ENCODE measurements at regions not wholly inside any gene's neighbourhood (a gene's known extent, or its start where the extent isn't known, plus 50 kb on each side); places are given as distances from the start of the nearest gene placed in this dataset.

DNA sequence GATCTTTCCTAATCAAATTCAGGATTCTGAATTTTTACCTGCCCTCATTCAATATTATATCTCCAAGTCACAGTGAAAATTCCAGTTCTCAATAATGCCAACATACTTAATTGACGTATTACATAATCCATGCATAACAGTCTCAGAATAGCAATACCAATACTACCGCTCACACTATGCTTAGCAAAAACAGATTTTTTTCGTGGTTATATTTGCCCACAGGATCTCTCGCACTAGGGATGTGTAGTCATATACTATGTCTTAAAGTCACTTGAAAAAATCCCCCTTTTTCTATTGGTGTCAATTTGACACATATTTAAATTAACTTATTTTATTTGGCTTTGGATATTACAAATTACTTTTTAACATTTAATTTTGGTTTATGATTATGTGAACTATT, 323.1 kb upstream of the SLC35B3 start:
- TF ChIP-seq POLR2AphosphoS5 (IDR thresholded peaks at IDR 0.05; ENCODE audit: low read depth, low read length) (no peak), TAF1 (IDR thresholded peaks at IDR 0.05; ENCODE audit: borderline replicate concordance, insufficient read depth, low read length) (no peak)

Measured in PFSK-1 (cell line).